CD14-positive monocyte (primary cell): ENCODE measurements at regions not wholly inside any gene's neighbourhood (a gene's known extent, or its start where the extent isn't known, plus 50 kb on each side); places are given as distances from the start of the nearest gene placed in this dataset.

Source experiments
- DNase-seq, 3 donors: peaks; one replicate each; pipeline ENCODE4 v3.0.0-alpha.2; 2011 to 2022
- H2AFZ ChIP-seq: 2 replicates; pipeline ENCODE4 v1.6.0; 2012; ENCODE audit warnings: mild to moderate bottlenecking, low read depth, low read length, inconsistent platforms; ENCODE audit not compliant: insufficient read depth, poor library complexity, severe bottlenecking
- H3K27ac ChIP-seq, 2 donors: 1 replicate in 1 of 2; 2 replicates in 1 of 2; pipeline ENCODE4 v1.5.1; 2012 to 2013; ENCODE audit warnings: low read length in 2 of 2, control low read depth in 1 of 2, inconsistent platforms in 1 of 2, low read depth in 1 of 2, mild to moderate bottlenecking in 1 of 2
- H3K27me3 ChIP-seq, 2 donors: one replicate each; pipeline versions ENCODE4 v1.6.0 to v1.6.1; 2011 to 2013; ENCODE audit warnings: low read length in 2 of 2; ENCODE audit not compliant: control insufficient read depth in 2 of 2, insufficient read depth in 2 of 2
- H3K36me3 ChIP-seq, 2 donors: replicated peaks in 1 of 2; 1 replicate in 1 of 2; 2 replicates in 1 of 2; pipeline versions ENCODE4 v1.5.1 to v1.6.1; 2012 to 2013; ENCODE audit warnings: low read length in 2 of 2, control low read depth in 1 of 2, inconsistent platforms in 1 of 2, mild to moderate bottlenecking in 1 of 2; ENCODE audit not compliant: insufficient read depth in 2 of 2, control insufficient read depth in 1 of 2
- H3K4me1 ChIP-seq, 2 donors: 1 replicate in 1 of 2; 2 replicates in 1 of 2; pipeline versions ENCODE4 v1.5.1 to v1.6.1; 2012 to 2013; ENCODE audit warnings: low read length in 2 of 2, control low read depth in 1 of 2, inconsistent platforms in 1 of 2, mild to moderate bottlenecking in 1 of 2, moderate library complexity in 1 of 2; ENCODE audit not compliant: insufficient read depth in 2 of 2, control insufficient read depth in 1 of 2
- H3K4me2 ChIP-seq: replicated peaks from 2 replicates; pipeline ENCODE3; 2012; ENCODE audit warnings: low read length, moderate library complexity, mild to moderate bottlenecking; ENCODE audit not compliant: poor library complexity, severe bottlenecking; ENCODE audit errors: extremely low read depth
- H3K4me3 ChIP-seq, 3 experiments: fragments of 200-600 bp in 1 of 3; sonication (generic) in 1 of 3; replicated peaks in 1 of 3; 1 replicate in 2 of 3; 2 replicates in 1 of 3; pipeline ENCODE4 v1.5.1; 2011 to 2013; ENCODE audit warnings: low read length in 3 of 3, mild to moderate bottlenecking in 3 of 3, control low read depth in 2 of 3, low read depth in 2 of 3, inconsistent platforms in 1 of 3, moderate library complexity in 1 of 3
- H3K79me2 ChIP-seq: 2 replicates; pipeline ENCODE4 v1.6.0; 2012; ENCODE audit warnings: mild to moderate bottlenecking, control low read depth, inconsistent platforms, low read length, moderate library complexity; ENCODE audit not compliant: insufficient read depth
- H3K9ac ChIP-seq: 2 replicates; pipeline ENCODE4 v1.6.0; 2017; ENCODE audit warnings: low read length, mild to moderate bottlenecking; ENCODE audit not compliant: insufficient read depth, poor library complexity, severe bottlenecking
- H3K9me3 ChIP-seq, 2 donors: replicated peaks in 1 of 2; 1 replicate in 1 of 2; 2 replicates in 1 of 2; pipeline versions ENCODE4 v1.5.1 to v1.6.1; 2012 to 2013; ENCODE audit warnings: low read length in 2 of 2, control low read depth in 1 of 2; ENCODE audit not compliant: control insufficient read depth in 1 of 2, insufficient read depth in 1 of 2
- H4K20me1 ChIP-seq: 2 replicates; pipeline ENCODE4 v1.6.0; 2012; ENCODE audit warnings: mild to moderate bottlenecking, low read length, control low read depth, moderate library complexity; ENCODE audit not compliant: insufficient read depth
- H3K27ac Mint-ChIP-seq, 7 donors: one replicate each; pipeline ENCODE4 v1.8.0; 2020; ENCODE audit warnings: mild to moderate bottlenecking in 7 of 7, mixed read lengths in 7 of 7, moderate library complexity in 6 of 7, inconsistent platforms in 2 of 7
- H3K27me3 Mint-ChIP-seq, 3 donors: one replicate each; pipeline ENCODE4 v1.8.0; 2021 to 2022; ENCODE audit warnings: low read depth in 3 of 3, mild to moderate bottlenecking in 3 of 3, mixed read lengths in 3 of 3, moderate library complexity in 3 of 3, inconsistent platforms in 1 of 3
- H3K36me3 Mint-ChIP-seq, 2 donors: one replicate each; pipeline ENCODE4 v1.8.0; 2020; ENCODE audit warnings: mixed read lengths in 2 of 2, inconsistent platforms in 1 of 2, mild to moderate bottlenecking in 1 of 2
- H3K4me1 Mint-ChIP-seq: one replicate; pipeline ENCODE4 v1.8.0; 2020; ENCODE audit warnings: mild to moderate bottlenecking, mixed read lengths
- H3K4me3 Mint-ChIP-seq, 2 donors: one replicate each; pipeline ENCODE4 v1.8.0; 2020; ENCODE audit warnings: mild to moderate bottlenecking in 2 of 2, mixed read lengths in 2 of 2, moderate library complexity in 1 of 2
- H3K9me3 Mint-ChIP-seq, 7 donors: one replicate each; pipeline ENCODE4 v1.8.0; 2020 to 2022; ENCODE audit warnings: mixed read lengths in 7 of 7, mild to moderate bottlenecking in 6 of 7, moderate library complexity in 6 of 7, inconsistent platforms in 2 of 7
- CTCF ChIP-seq: fragments of 200-600 bp; IDR thresholded peaks from one replicate; pipeline ENCODE4 v1.8.0; 2022; ENCODE audit warnings: antibody characterized with exemption, mild to moderate bottlenecking
- WGBS: methylation state at CpG from one replicate; pipeline ENCODE4 v1.1.5; 2013; ENCODE audit warnings: missing lambda C conversion rate; ENCODE audit not compliant: insufficient coverage; 5-methylcytosine and 5-hydroxymethylcytosine counted together
- intact Hi-C, 2 donors: fragments of 100-400 bp; cut with micrococcal nuclease; formaldehyde crosslinking; loops; one replicate each; pipeline versions ENCODE4 v1.15.0 to v1.15.1; 2023

GRCh38 chr6:3617192-3617631 lies 134.3 kb downstream of the PXDC1 start:
- Histone ChIP-seq H2AFZ (no peak overlapping the region), H3K4me3 (no peak overlapping the region), H3K9ac (no peak overlapping the region), H4K20me1 (no peaks in the 10 kb centered on the region), H3K9me3 (no peaks in the 10 kb centered on the region), H3K79me2 (no peaks in the 10 kb centered on the region), H3K36me3 (no peaks in the 10 kb centered on the region), H3K4me2 (no peak overlapping the region), H3K27me3 (no peaks in the 10 kb centered on the region), H3K4me1 (no peaks in the 10 kb centered on the region), H3K27ac (no peak overlapping the region)
- peaks cover 2% of the 10 kb centered on the region in 3 donors for H3K27me3 Mint-ChIP-seq
- TF ChIP-seq CTCF, result no peak
- no peak overlapping the region for H3K27ac Mint-ChIP-seq
- no peaks in the 10 kb centered on the region for H3K9me3 Mint-ChIP-seq
- H3K4me3 Mint-ChIP-seq, result no peak overlapping the region
- H3K4me1 Mint-ChIP-seq, result no peaks in the 10 kb centered on the region
- WGBS, result no CpG with 5 or more reads among the region's 7 CpGs
- no peaks in the 10 kb centered on the region for H3K36me3 Mint-ChIP-seq
- intact Hi-C loops, result no loop called here
- no peak for DNase-seq

GRCh38 chr6:3616565-3617176 lies 134.8 kb downstream of the PXDC1 start:
- no peaks in the 10 kb centered on the region for H3K79me2 ChIP-seq
- no peak overlapping the region for H2AFZ ChIP-seq
- no peaks in the 10 kb centered on the region for H4K20me1 ChIP-seq
- Mint-ChIP-seq H3K4me1 (no peaks in the 10 kb centered on the region), H3K4me3 (no peak overlapping the region), H3K27ac (no peak overlapping the region), H3K9me3 (no peaks in the 10 kb centered on the region), H3K36me3 (no peaks in the 10 kb centered on the region), H3K27me3 (peaks cover 2 to 5% (median 4%) of the 10 kb centered on the region in 3 donors)
- no peaks in the 10 kb centered on the region for H3K36me3 ChIP-seq
- intact Hi-C loops, result no loop called here
- no peak overlapping the region for H3K4me2 ChIP-seq
- TF ChIP-seq CTCF, result no peak
- no peak overlapping the region for H3K9ac ChIP-seq
- no peaks in the 10 kb centered on the region for H3K27me3 ChIP-seq
- H3K27ac ChIP-seq, result no peak overlapping the region
- H3K9me3 ChIP-seq, result no peaks in the 10 kb centered on the region
- DNase-seq, result no peak
- WGBS, result 90% methylated on average over 8 of the region's 9 CpGs
- no peak overlapping the region for H3K4me3 ChIP-seq
- no peaks in the 10 kb centered on the region for H3K4me1 ChIP-seq
